ENCODE measurements at regions not wholly inside any gene's neighbourhood (a gene's known extent, or its start where the extent isn't known, plus 50 kb on each side); places are given as distances from the start of the nearest gene placed in this dataset.
"Not testable (repeated sequence)": the region's sequence is repeated elsewhere in the genome, so short reads cannot be mapped to it uniquely, and the experiment has no call there.

DNA sequence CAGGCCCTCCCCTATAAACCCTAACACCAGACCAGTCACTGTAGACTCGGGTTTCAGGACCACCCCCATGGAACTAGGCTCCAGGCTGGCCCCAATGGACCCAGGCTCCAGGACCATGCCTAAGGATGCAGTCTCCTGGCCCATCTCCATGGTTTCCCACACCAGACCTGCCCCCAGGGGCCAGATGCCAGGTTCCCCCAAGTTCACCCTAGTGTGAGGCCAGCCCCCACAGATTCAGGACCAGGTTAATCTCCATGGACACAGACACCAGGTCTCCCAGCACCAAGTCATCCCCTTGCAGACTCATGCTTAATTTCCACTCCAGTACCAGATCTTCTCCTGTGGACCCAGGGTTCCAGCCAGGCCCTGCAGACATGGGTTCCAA is 103.8 kb upstream of the LANCL2 start:
- DNase-seq: no peak

DNA sequence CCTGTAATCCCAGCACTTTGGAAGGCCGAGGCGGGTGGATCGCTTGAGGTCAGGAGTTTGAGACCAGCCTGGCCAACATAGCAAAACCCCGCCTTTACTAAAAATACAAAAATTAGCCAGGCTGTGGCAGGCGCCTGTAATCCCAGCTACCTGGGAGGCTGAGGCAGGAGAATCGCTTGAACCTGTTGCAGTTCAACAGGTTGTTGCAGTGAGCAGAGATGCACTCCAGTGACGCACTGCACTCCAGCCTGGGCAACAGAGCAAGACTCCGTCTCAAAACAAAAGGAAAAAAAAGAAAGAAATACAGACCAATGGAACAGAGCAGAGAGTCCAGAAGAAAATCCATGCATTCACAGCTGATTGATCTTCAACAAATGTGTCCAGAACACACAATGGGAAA is 99.8 kb upstream of the LANCL2 start:
- DNase-seq: not testable (repeated sequence)

- no peak for DNase-seq
These were observed 99.1 kb upstream of the LANCL2 start for GRCh38 chr7:55265836-55266642.

- DNase-seq: no peak
These were observed 94.0 kb upstream of the LANCL2 start for GRCh38 chr7:55271069-55271626.

DNA sequence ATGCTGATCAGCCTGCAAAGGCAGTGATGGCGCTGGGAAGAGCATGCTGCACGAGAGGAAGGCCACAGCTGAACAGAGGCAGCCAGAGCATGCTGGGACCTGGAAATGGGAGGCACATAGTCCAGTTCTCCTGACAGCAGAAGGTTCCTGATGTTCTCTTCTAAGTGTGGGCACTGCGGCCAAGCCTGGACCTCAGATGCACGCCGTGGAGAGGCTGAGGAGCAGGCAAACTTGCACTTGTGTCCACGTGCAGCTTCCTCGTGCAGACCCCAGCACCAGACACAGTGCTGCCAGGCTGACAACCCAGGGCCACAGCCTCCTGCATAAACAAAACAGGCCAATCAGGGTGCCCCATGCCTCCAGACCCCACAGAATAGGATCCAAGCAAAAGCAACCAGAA is 93.5 kb upstream of the LANCL2 start:
- DNase-seq: no peak

- DNase-seq: no peak
These were observed 92.8 kb upstream of the LANCL2 start for GRCh38 chr7:55272328-55272727.

DNA sequence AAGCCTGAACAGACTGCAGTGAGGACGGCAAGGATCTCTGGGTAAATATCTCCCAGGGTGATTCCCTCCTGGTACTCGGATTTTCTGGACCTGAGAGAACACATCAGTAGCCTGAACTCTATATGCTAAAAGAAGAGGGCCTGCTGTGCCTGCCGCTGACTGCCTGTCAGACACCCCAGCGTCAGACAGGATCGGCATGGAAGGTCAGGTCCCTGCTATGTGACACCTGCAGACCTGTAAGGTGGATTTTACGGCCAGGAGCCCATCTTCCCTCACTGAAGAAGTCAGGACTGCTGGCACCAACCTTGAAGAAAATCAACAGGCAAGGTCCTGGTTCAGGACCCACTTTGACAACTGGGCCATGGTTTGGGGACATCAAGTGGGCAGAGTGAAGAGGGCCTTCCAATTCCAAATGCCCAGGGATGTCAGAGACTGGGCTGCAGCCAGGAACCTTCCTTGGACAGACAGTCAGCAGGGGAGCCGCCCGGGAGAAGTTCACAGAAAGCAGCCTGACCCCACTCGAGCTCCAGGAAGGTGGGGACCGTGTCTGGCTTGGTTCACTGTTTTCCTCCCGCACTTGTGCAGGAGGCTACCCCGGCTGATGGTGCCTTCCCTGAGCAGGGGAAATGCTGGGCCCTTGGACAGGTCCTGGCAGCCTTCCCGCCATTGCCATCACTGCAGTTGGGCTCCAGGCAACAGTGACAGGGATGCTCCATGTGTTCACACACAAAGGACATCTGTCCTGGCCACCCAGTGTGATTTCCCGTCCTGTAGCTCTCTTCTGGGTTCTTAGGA is 91.8 kb upstream of the LANCL2 start:
- no peak for DNase-seq

DNA sequence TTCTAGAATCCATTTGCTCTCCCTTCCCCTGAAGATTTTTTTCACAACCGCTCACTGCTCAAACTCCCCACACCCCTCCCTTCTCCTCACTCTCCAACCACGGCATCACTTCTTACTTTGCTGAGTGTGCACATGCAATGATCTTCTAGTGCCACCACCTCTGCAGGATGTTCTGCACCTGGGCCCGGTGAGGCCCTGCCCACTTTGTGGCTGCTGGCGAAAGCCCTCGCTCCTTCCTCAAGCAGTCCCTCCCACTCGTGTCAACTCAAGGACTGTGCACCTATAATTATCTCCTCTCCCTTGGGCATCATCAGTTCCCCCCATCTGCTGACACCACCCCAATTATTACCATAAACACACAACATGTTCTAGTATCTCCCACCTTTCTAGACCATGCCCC is 91.0 kb upstream of the LANCL2 start:
- DNase-seq: no peak

GRCh38 chr7:55275291-55276200 is 89.6 kb upstream of the LANCL2 start:
- no peak for DNase-seq

DNA sequence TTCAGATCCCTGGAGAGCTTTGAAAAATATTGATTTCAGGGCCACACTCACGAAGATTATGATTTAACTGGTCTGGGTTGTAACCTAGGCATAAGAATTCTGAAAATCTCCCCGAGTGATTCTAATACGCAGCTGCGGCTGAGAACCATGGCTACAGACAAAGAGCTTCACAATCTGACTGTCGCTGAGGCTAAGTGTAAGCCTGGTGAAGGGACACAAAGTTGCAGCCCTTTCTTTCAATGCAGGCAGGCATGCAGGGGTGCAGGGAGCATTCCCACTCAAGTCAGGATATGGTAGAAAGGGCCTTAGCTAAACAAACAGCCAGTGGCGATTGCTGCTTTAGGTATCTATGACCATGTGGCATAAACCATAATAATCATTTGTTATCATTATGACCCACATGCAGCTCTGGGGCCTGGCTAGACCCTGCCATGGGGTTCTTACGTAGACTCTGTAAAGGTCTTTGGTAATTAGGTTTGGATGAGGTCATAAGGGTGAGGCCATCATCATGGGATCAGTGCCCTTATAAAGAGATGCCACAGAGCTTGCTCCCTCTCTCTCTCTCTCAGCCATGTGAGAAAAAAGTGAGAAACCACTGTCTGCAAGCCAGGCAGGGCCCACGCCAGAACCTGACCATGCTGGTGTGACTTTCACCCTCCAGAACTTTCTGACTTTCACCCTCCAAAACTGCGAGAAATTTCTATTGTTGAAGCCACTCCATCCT is 88.4 kb upstream of the LANCL2 start:
- DNase-seq: no peak

DNA sequence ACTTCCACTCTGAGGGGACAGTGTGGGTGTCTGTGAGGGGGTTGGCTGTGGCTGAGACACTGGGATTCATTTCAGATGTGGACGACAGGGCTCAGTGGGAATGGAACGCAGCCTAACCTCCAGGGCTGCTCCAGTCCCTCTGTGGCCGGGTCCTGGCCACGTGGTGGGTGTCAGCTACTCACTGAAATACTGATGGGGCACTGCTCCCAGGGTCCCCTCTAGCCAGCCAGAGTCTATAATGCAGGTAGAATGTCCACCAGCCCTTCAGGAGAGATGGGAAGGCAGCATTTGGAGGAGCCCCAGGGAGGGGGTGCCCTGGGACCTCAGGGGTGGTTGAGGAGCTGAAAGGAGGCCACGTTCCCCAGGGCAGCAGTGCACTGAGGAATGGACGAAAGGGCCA is 87.2 kb upstream of the LANCL2 start:
- DNase-seq: no peak

GRCh38 chr7:55278321-55278720 is 86.8 kb upstream of the LANCL2 start:
- no peak for DNase-seq

DNA sequence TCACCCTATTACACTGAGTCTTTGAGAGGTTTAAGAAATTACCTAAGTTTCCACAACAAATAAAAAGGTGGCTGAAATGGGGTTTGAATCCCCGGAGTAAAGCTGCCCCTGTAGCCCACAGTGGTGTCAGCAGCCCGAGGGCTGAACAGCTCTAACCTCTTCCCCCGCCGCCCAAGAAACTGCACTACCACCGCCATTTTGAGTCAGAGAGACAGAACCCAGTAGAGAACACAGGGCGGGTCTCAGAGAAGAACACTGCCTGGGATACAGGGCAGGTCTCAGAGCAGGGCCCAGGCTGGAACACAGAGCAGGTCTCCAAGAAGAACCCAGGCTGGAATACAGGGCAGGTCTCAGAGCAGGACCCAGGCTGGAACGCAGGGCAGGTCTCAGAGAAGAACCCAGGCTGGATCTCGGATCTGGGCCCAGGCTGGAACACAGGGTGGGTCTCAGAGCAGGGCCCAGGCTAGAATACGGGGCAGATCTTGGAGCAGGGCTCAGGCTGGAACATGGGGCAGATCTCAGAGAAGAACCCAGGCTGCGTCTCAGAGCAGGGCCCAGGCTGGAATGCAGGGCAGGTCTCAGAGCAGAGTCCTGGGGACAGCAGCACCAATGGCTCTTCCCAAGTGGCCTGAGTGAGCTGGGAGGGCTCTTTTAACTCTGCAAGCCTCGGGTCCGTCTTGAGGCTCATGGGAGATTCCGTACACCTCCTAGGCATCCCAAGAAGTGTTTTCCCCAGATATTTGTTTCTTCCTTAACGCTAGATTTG is 85.9 kb upstream of the LANCL2 start:
- no peak for DNase-seq

GRCh38 chr7:55280031-55280454 is 85.1 kb upstream of the LANCL2 start:
- peak; percentile 61 for DNase-seq

DNA sequence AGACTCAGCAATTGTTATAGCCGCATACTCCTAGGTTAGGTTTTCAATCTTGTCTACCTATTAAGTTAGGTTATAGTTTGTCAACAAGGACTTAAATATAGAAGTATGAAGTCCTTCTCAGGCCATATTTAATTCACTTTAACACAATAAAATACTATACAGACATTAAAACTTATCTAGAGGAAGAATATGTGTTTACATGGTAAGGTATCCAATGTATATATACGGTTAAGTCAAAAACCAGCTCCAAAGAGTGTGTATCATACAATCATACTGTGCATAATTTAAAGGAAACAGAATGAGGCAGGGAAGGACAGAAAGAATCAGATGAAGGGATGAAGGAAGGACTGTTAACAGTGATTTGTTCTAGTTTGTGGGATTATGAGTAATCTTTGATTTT is 79.5 kb upstream of the LANCL2 start:
- no peak for DNase-seq

DNA sequence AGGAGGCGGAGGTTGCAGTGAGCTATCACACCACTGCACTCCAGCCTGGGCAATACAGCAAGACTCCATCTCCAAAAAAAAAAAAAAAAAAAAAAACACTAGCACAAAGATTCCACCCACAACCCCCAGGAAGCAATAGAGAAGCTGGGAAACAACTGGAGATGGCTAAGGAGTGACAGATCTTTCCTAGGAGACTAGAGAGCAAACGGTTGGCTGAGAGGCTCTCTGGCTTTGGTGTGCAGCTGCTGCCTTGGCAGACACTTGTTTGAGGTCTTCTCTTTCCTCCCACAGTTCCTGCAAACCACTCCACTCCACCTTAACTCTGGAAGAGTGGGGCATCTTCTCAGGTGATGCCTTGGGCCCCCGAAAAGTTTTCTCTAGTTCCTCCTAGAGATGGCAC is 78.5 kb upstream of the LANCL2 start:
- no peak for DNase-seq

- DNase-seq: no peak
These were observed 76.9 kb upstream of the LANCL2 start for GRCh38 chr7:55288070-55288824.

DNA sequence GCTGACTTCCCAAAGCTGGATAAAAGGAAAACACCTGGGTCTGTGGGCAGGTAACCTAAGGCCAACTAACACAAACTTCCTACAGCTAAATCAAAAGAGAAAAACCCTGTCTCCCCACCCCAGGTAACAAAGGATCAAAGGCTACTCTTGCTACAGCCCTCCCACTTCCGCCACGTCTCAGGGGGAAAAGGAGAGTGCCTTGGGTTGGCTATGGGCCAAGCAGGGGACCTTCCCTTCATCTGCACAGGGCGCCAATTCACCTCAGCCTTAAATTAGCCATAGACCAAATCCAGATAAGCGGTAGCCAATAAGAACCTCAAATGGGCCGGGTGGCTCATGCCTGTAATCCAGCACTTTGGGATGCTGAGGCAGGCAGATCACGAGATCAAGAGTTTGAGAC is 69.1 kb upstream of the LANCL2 start:
- no peak for DNase-seq

GRCh38 chr7:55299273-55299967 is 65.7 kb upstream of the LANCL2 start:
- no peak for DNase-seq

- no peak for DNase-seq
These were observed 61.9 kb upstream of the LANCL2 start for GRCh38 chr7:55303220-55303619.

Data from activated T-cell treated with anti-CD3 and anti-CD28 coated beads for 4 hours (primary cell).